NCI-H446 (cell line): ENCODE measurements at regions not wholly inside any gene's neighbourhood (a gene's known extent, or its start where the extent isn't known, plus 50 kb on each side); places are given as distances from the start of the nearest gene placed in this dataset.

Experiments
- DNase-seq, 2 experiments: peaks; one replicate each; lab custom pipeline; 2025; lab: John Stamatoyannopoulos, UW

DNA sequence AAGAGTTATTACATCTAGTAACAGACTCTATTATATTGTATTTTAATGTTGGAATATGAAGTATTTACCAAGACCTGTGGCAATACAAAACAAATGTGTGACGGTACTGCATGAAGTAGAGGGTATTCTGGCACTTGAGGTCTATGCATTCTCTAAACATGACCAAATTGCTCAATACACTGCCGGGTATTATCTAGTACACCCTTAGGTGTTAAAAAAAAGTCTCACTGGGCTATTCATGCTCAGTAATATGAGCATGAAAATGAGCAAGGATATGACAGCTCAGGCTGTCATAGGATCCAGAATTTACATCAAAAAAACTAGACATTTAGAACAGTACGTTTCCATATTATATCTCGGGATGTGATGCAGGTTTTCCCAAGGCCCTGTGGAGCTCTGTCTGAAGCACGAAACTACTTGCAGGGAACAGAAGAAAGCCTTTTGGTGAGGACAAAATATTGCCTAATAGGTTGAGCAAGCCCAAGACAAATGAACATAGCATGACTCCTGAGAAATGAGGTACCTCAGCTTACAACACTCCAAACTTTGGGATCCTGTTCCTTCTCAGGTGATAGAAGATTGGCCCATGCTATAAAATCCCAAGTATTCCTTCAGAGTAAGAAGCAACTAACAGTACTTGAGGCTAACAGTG is 74.1 kb upstream of the MAOA start:
- no peak for DNase-seq

DNA sequence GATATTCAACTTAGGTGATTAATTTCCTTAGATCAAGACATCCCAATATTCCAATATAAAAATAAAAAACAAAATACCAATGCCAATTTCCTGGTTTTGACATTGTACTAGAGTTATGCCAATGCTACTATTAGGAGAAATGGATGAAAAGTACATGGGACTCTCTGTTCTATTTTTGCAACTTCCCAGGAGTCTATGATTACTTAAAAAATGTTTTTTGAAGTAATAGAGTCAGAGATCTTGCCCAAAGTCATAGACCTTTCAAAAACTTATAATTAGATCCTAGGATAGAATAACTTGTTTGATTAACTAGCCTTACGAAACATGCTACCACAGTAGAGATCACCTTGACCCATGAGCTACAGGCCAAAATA is 73.6 kb upstream of the MAOA start:
- DNase-seq = no peak

DNA sequence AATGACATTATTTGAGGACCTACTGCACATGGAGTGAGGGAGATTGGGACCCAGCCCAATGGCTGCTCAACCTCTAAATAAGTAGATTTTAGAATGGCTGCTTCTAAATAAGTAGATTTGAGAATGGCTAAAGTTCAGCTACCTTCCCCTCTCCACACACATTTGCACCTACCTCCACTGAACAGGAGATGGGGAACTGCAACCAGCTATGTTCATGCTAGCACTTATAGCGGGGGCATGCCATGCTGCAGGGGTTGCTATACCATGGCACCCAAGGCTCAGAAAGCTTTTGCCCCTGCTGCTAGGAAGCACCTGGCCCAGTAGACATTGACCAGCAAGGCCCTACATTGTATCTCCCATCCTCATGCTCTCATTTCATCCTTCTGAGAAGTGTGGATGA is 70.2 kb upstream of the MAOA start:
- no peak for DNase-seq

DNA sequence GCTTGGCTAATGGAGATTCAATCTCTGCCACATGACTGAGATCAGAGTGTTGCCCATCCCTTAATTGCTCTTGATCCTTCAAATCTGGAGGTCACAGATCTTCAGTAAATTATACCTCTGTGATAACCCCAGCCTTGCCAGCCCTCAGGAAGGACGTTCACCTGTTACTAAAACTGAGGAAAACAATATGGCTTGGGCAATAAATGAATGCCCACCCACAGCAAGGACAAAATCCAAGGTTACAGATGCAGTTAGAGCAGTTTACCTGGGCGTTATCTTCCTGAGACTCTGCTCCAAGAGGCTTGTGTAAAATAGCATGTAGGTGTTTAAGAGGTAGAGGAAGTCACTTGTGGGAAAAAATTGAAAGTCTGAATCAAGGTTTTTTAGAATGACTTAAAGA is 69.3 kb upstream of the MAOA start:
- DNase-seq = no peak

DNA sequence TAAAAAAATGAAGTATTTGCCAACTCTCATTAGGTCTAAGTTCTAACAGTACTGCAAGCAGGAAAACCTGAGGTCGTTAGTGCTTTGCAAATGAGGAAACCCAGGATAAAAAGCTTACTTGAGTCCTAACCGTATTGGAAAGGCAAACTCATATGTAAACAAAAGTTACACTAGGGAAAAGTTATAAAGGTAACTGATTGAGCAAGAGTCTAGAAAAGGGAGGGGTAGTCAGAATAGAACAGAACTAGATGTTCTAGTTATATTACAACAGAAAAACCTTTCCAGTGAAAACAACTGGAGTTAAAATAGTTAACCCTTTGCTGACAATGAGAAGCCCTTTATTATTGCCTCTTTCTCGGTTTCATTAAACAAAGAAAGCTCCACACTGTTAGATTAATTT is 66.4 kb upstream of the MAOA start:
- DNase-seq = no peak

DNA sequence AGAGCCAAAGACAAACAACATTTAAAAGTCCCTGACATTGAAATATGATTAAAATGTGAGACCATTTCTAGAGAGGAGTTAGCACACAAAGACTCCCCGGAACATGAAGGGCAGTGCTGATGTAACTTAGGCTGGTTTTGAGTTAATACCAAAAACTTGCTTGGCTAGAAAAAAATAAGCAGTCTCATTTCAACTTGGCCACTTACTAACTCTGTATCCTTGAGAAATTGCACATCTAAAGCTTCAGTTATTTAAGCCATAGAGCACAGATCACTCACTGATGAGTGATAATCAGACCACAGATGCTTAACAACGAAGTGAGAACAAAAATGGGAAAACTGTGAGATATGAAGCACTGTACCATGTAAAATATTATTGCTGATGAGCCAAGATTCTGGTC is 65.9 kb upstream of the MAOA start:
- DNase-seq = no peak

DNA sequence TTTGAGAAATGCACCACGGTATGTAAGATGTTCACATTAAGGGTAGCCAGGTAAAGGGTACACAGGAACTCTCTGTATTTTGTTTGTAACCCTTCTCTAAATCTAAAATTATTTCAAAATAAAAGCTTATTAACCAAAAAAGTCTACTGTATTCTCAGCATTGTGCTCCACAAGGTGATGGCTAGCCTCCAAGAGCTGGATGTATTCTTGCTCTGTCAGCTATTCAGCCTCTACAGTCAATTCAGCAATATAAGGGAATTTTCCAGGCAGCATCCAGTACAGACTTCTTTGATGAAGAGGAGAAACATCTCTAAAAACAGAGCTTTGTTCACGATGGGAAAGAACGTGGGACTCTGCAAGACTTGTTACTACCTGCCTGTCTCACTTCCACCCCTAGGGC is 63.5 kb upstream of the MAOA start:
- DNase-seq = no peak

DNA sequence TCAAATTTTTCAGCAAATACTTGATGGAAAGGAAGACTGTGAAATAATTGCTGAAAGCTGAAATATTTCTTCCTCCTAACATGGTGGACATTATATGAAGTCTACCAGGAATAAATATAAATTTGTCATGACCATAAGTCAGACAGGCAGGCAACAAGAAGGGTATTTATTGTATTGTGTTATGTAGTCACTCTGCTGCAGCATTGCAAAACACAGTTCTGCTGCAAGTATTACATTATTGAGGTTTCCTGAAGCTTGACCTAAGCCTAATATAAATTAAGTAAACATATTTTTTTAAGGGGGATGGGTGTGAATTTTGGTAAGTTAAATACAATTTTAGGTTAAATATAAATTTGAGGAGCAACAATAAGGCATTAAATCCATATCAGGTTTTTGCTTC is 60.2 kb upstream of the MAOA start:
- DNase-seq = no peak

DNA sequence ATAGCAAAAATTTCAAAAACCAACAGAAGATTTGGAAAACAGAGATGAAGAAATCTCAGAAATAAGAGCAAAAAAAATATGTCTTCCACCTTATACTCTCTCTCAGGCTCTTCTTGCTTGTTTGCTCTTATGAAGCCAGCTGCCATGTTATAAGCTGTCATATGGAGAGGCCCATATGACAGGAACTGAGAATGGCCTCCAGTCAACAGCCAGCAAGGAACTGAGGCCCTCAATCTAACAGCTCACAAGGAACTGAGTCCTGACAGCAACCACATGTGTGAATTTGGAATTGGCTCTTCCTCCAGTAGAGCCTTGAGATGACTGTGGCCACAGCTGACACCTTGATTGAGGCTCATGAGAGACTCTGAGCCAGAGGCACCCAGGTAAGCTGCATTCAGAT is 51.3 kb upstream of the MAOA start:
- DNase-seq = no peak

DNA sequence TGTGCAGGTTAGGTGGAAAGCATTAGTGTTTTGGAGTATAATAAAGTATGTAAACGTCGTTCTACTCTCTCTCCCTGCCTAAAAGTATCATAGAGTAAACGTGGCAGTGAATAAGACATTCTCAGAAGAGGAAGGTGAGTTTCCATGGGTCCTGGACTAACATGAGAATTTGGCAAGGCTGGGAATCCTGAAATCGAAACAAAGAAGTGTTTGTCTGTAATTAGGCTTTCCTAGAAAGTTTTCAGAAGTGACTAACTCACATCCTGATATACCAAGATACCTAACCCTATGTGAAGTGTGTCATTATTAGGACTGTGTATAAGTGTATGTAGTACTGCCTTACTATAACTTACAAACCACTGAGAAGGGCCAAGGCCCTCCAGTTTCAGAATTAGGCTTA is 50.7 kb upstream of the MAOA start:
- DNase-seq = no peak
